ENCODE measurements at regions not wholly inside any gene's neighbourhood (a gene's known extent, or its start where the extent isn't known, plus 50 kb on each side); places are given as distances from the start of the nearest gene placed in this dataset.

- DNase-seq (ENCODE audit: low spot score in 2 of 2): no peak
- Histone ChIP-seq H3K9me3 (no peaks in the 10 kb centered on the region), H3K27ac (no peak overlapping the region), H3K27me3 (no peaks in the 10 kb centered on the region), H3K4me1 (no peaks in the 10 kb centered on the region), H3K4me3 (no peak overlapping the region), H3K36me3 (no peaks in the 10 kb centered on the region)
- intact Hi-C loops (cut with DNase I; ENCODE audit: low total_unique reads): no loop called here
- TF ChIP-seq CTCF (IDR thresholded peaks at IDR 0.05): no peak
- TF ChIP-seq POLR2A (IDR thresholded peaks at IDR 0.05): no peak
- TF ChIP-seq POLR2AphosphoS5 (IDR thresholded peaks at IDR 0.05): no peak
Measured at GRCh38 chr4:24404281-24404680, 180.1 kb downstream of the DHX15 start.

- TF ChIP-seq POLR2AphosphoS5 (IDR thresholded peaks at IDR 0.05): no peak
- no peak for TF ChIP-seq POLR2A (IDR thresholded peaks at IDR 0.05)
- TF ChIP-seq CTCF (IDR thresholded peaks at IDR 0.05): no peak
- no peak overlapping the region for H3K4me3 ChIP-seq
- H3K27me3 ChIP-seq: no peaks in the 10 kb centered on the region
- intact Hi-C loops (cut with DNase I; ENCODE audit: low total_unique reads): no loop called here
- H3K4me1 ChIP-seq: no peaks in the 10 kb centered on the region
- H3K36me3 ChIP-seq: no peaks in the 10 kb centered on the region
- no peak overlapping the region for H3K27ac ChIP-seq
- H3K9me3 ChIP-seq: no peaks in the 10 kb centered on the region
- DNase-seq (ENCODE audit: low spot score in 2 of 2): no peak
Measured at GRCh38 chr4:24403265-24403664, 181.1 kb downstream of the DHX15 start.

- Histone ChIP-seq H3K27me3 (no peaks in the 10 kb centered on the region), H3K36me3 (no peaks in the 10 kb centered on the region), H3K4me3 (no peak overlapping the region), H3K4me1 (no peaks in the 10 kb centered on the region), H3K9me3 (no peaks in the 10 kb centered on the region), H3K27ac (no peak overlapping the region)
- TF ChIP-seq POLR2A (IDR thresholded peaks at IDR 0.05) (no peak), CTCF (IDR thresholded peaks at IDR 0.05) (no peak), POLR2AphosphoS5 (IDR thresholded peaks at IDR 0.05) (no peak)
- no peak for DNase-seq (ENCODE audit: low spot score in 2 of 2)
- intact Hi-C loops (cut with DNase I; ENCODE audit: low total_unique reads): no loop called here
Measured at GRCh38 chr4:24400537-24400936, 183.8 kb downstream of the DHX15 start.

GRCh38 chr4:24396988-24397387 lies 187.4 kb downstream of the DHX15 start:
- Histone ChIP-seq H3K9me3 (no peaks in the 10 kb centered on the region), H3K36me3 (no peaks in the 10 kb centered on the region), H3K27ac (no peak overlapping the region), H3K4me1 (no peaks in the 10 kb centered on the region), H3K4me3 (no peak overlapping the region), H3K27me3 (no peaks in the 10 kb centered on the region)
- TF ChIP-seq CTCF (IDR thresholded peaks at IDR 0.05) (no peak), POLR2A (IDR thresholded peaks at IDR 0.05) (no peak), POLR2AphosphoS5 (IDR thresholded peaks at IDR 0.05) (no peak)
- intact Hi-C loops (cut with DNase I; ENCODE audit: low total_unique reads): no loop called here
- DNase-seq (ENCODE audit: low spot score in 2 of 2): no peak

- no peak overlapping the region for H3K4me3 ChIP-seq
- no peaks in the 10 kb centered on the region for H3K9me3 ChIP-seq
- H3K27ac ChIP-seq: no peak overlapping the region
- no peaks in the 10 kb centered on the region for H3K27me3 ChIP-seq
- intact Hi-C loops (cut with DNase I; ENCODE audit: low total_unique reads): no loop called here
- no peak for DNase-seq (ENCODE audit: low spot score in 2 of 2)
- TF ChIP-seq POLR2A (IDR thresholded peaks at IDR 0.05) (no peak), POLR2AphosphoS5 (IDR thresholded peaks at IDR 0.05) (no peak), CTCF (IDR thresholded peaks at IDR 0.05) (no peak)
- H3K4me1 ChIP-seq: no peaks in the 10 kb centered on the region
- H3K36me3 ChIP-seq: no peaks in the 10 kb centered on the region
Measured at GRCh38 chr4:24395937-24396336, 188.4 kb downstream of the DHX15 start.
